NCI-H2227 treated with DMSO at 0.1 percent for 48 hours (cell line): ENCODE measurements at regions not wholly inside any gene's neighbourhood (a gene's known extent, or its start where the extent isn't known, plus 50 kb on each side); places are given as distances from the start of the nearest gene placed in this dataset.

Experiments
- DNase-seq: peaks from one replicate; lab custom pipeline; 2025; lab: John Stamatoyannopoulos, UW

GRCh38 chr1:182735343-182735742 is 51.0 kb upstream of the RGS8 start:
- no peak for DNase-seq

GRCh38 chr1:182739545-182739944 is 50.0 kb upstream of the NPL start:
- DNase-seq = peak; percentile 72
